Suprapubic skin (tissue), 4 donors: ENCODE measurements at regions not wholly inside any gene's neighbourhood (a gene's known extent, or its start where the extent isn't known, plus 50 kb on each side); places are given as distances from the start of the nearest gene placed in this dataset.
"Not testable (repeated sequence)": the region's sequence is repeated elsewhere in the genome, so short reads cannot be mapped to it uniquely, and the experiment has no call there.

Experiments used
- DNase-seq, 2 donors: peaks; one replicate each; pipeline ENCODE4 v3.0.0-alpha.2; 2019; ENCODE audit warnings: low spot score in 2 of 2
- H3K27ac ChIP-seq: fragments of 200-600 bp; sonication (generic); one replicate; pipeline ENCODE4 v1.5.1; 2019
- H3K27me3 ChIP-seq: fragments of 200-600 bp; sonication (generic); one replicate; pipeline ENCODE4 v1.5.1; 2019
- H3K36me3 ChIP-seq: fragments of 200-600 bp; sonication (generic); one replicate; pipeline ENCODE4 v1.5.1; 2019
- H3K4me1 ChIP-seq: fragments of 200-600 bp; sonication (generic); one replicate; pipeline ENCODE4 v1.5.1; 2019
- H3K4me3 ChIP-seq: fragments of 200-600 bp; sonication (generic); one replicate; pipeline ENCODE4 v1.5.1; 2019; ENCODE audit warnings: mild to moderate bottlenecking
- H3K9me3 ChIP-seq: fragments of 200-600 bp; sonication (generic); one replicate; pipeline ENCODE4 v1.5.1; 2019
- CTCF ChIP-seq, 2 donors: fragments of 200-600 bp in 1 of 2; fragments of 450-650 bp in 1 of 2; sonication (generic) in 1 of 2; IDR thresholded peaks; one replicate each; pipeline ENCODE4 v1.5.1; 2016 to 2019; ENCODE audit warnings: antibody characterized with exemption in 2 of 2, mild to moderate bottlenecking in 1 of 2, moderate library complexity in 1 of 2
- EP300 ChIP-seq: sonication (generic); formaldehyde crosslinking; IDR thresholded peaks from one replicate; pipeline ENCODE4 v1.6.1; 2017; ENCODE audit warnings: antibody characterized with exemption
- POLR2A ChIP-seq, 2 donors: fragments of 450-650 bp; IDR thresholded peaks; one replicate each; pipeline ENCODE4 v1.6.1; 2017; ENCODE audit warnings: antibody characterized with exemption in 2 of 2, mild to moderate bottlenecking in 2 of 2, moderate library complexity in 2 of 2
- POLR2AphosphoS5 ChIP-seq, 3 donors: sonication (generic); formaldehyde crosslinking; IDR thresholded peaks; one replicate each; pipeline ENCODE4 v1.6.1; 2017; ENCODE audit warnings: antibody characterized with exemption in 3 of 3
- WGBS: methylation state at CpG from one replicate; pipeline ENCODE4 v1.1.5; 2018; 5-methylcytosine and 5-hydroxymethylcytosine counted together

- no peak overlapping the region for H3K27ac ChIP-seq
- no peak overlapping the region for H3K4me3 ChIP-seq
- 100% methylated on average over 1 of the region's 1 CpG for WGBS
- H3K36me3 ChIP-seq, result no peaks in the 10 kb centered on the region
- H3K4me1 ChIP-seq, result no peaks in the 10 kb centered on the region
- H3K9me3 ChIP-seq, result no peaks in the 10 kb centered on the region
- no peaks in the 10 kb centered on the region for H3K27me3 ChIP-seq
- TF ChIP-seq POLR2A (IDR thresholded peaks at IDR 0.05), result no peak
- no peak for TF ChIP-seq CTCF (IDR thresholded peaks at IDR 0.05)
- TF ChIP-seq EP300, result no peak
- TF ChIP-seq POLR2AphosphoS5 (IDR thresholded peaks at IDR 0.05), result no peak
- no peak for DNase-seq
Observed at GRCh38 chr14:51465486-51465885, 186.2 kb upstream of the FRMD6 start.

- H3K4me1 ChIP-seq, DNase-seq, H3K4me3 ChIP-seq, H3K27ac ChIP-seq, H3K9me3 ChIP-seq, H3K36me3 ChIP-seq, H3K27me3 ChIP-seq: not testable (repeated sequence)
- WGBS, result 94% methylated on average over 15 of the region's 23 CpGs
Observed at GRCh38 chr14:51467392-51467791, 184.3 kb upstream of the FRMD6 start.

GRCh38 chr14:51468523-51468922, 183.2 kb upstream of the FRMD6 start:
- H3K27ac ChIP-seq, result no peak overlapping the region
- H3K36me3 ChIP-seq, result no peaks in the 10 kb centered on the region
- H3K4me1 ChIP-seq, result peaks cover 10% of the 10 kb centered on the region
- no peaks in the 10 kb centered on the region for H3K27me3 ChIP-seq
- WGBS, result 71% methylated on average over 3 of the region's 3 CpGs
- H3K9me3 ChIP-seq, result no peaks in the 10 kb centered on the region
- H3K4me3 ChIP-seq, result no peak overlapping the region
- TF ChIP-seq POLR2A (IDR thresholded peaks at IDR 0.05) (no peak), CTCF (IDR thresholded peaks at IDR 0.05) (no peak), POLR2AphosphoS5 (IDR thresholded peaks at IDR 0.05) (no peak), EP300 (no peak)
- DNase-seq, result no peak

GRCh38 chr14:51472881-51473280, 178.8 kb upstream of the FRMD6 start:
- no peak for DNase-seq
- Histone ChIP-seq H3K9me3 (no peaks in the 10 kb centered on the region), H3K27ac (peak overlapping the region; percentile 77), H3K4me1 (peaks cover 26% of the 10 kb centered on the region), H3K36me3 (no peaks in the 10 kb centered on the region), H3K27me3 (no peaks in the 10 kb centered on the region), H3K4me3 (no peak overlapping the region)
- TF ChIP-seq POLR2AphosphoS5 (IDR thresholded peaks at IDR 0.05) (no peak), EP300 (no peak), POLR2A (IDR thresholded peaks at IDR 0.05) (no peak), CTCF (IDR thresholded peaks at IDR 0.05) (no peak)
- WGBS, result 24% methylated on average over 2 of the region's 2 CpGs

- H3K9me3 ChIP-seq, result no peaks in the 10 kb centered on the region
- peaks cover 26% of the 10 kb centered on the region for H3K4me1 ChIP-seq
- no peaks in the 10 kb centered on the region for H3K36me3 ChIP-seq
- 59% methylated on average over 4 of the region's 4 CpGs for WGBS
- no peaks in the 10 kb centered on the region for H3K27me3 ChIP-seq
- TF ChIP-seq POLR2AphosphoS5 (IDR thresholded peaks at IDR 0.05) (no peak), CTCF (IDR thresholded peaks at IDR 0.05) (no peak), POLR2A (IDR thresholded peaks at IDR 0.05) (no peak), EP300 (no peak)
- DNase-seq, result no peak
- H3K4me3 ChIP-seq, result no peak overlapping the region
- H3K27ac ChIP-seq, result peak overlapping the region; percentile 77
Observed at GRCh38 chr14:51473351-51473750, 178.4 kb upstream of the FRMD6 start.

- WGBS, result 57% methylated on average over 6 of the region's 6 CpGs
- no peak overlapping the region for H3K4me3 ChIP-seq
- peak overlapping the region; percentile 77 for H3K27ac ChIP-seq
- H3K36me3 ChIP-seq, result no peaks in the 10 kb centered on the region
- no peaks in the 10 kb centered on the region for H3K9me3 ChIP-seq
- no peak for TF ChIP-seq EP300
- no peak for TF ChIP-seq POLR2AphosphoS5 (IDR thresholded peaks at IDR 0.05)
- TF ChIP-seq POLR2A (IDR thresholded peaks at IDR 0.05), result no peak
- TF ChIP-seq CTCF (IDR thresholded peaks at IDR 0.05), result no peak
- H3K4me1 ChIP-seq, result peaks cover 26% of the 10 kb centered on the region
- no peaks in the 10 kb centered on the region for H3K27me3 ChIP-seq
- DNase-seq, result no peak
Observed at GRCh38 chr14:51473808-51474565, 177.7 kb upstream of the FRMD6 start.
